PC-9 (cell line): ENCODE measurements at regions not wholly inside any gene's neighbourhood (a gene's known extent, or its start where the extent isn't known, plus 50 kb on each side); places are given as distances from the start of the nearest gene placed in this dataset.

Experiments used
- BruUV-seq: library from RNA; stranded (reverse); fragments of 400-500 nt; replicated peaks from 2 replicates; lab custom pipeline; 2021; lab: Mats Ljungman, UMichigan
- CTCF ChIA-PET: fragments of 300-600 bp; sonication (Branson Sonifier 250); formaldehyde crosslinking; loops from one replicate; lab custom pipeline; 2022; ENCODE audit warnings: antibody characterized with exemption; lab: Charles Lee
- POLR2A ChIA-PET: fragments of 300-600 bp; sonication (Branson Sonifier 250); formaldehyde crosslinking; loops from one replicate; lab custom pipeline; 2022; ENCODE audit warnings: antibody characterized with exemption; ENCODE audit not compliant: unreplicated experiment; lab: Charles Lee
- DNase-seq, 2 experiments: peaks; one replicate each; pipeline versions ENCODE4 v3.0.0 to v3.0.0-alpha.2; 2015 to 2022; ENCODE audit warnings: mixed read lengths in 1 of 2
- H2AFZ ChIP-seq: fragments of 200-600 bp; sonication (generic); 2 replicates; pipeline ENCODE4 v1.8.1; 2017; ENCODE audit warnings: antibody characterized with exemption
- H3F3A ChIP-seq: fragments of 200-600 bp; sonication (generic); 2 replicates; pipeline ENCODE4 v1.8.1; 2017; ENCODE audit warnings: antibody characterized with exemption, mild to moderate bottlenecking, low read depth; ENCODE audit not compliant: insufficient read depth
- H3K27ac ChIP-seq: fragments of 200-600 bp; sonication (generic); 2 replicates; pipeline ENCODE4 v1.6.1; 2016; ENCODE audit warnings: mixed run types
- H3K27me3 ChIP-seq: fragments of 200-600 bp; sonication (generic); 2 replicates; pipeline ENCODE4 v1.6.1; 2016; ENCODE audit warnings: low read depth, mixed run types; ENCODE audit not compliant: insufficient read depth
- H3K36me3 ChIP-seq: fragments of 200-600 bp; sonication (generic); 2 replicates; pipeline ENCODE4 v1.6.1; 2016; ENCODE audit warnings: low read depth, mixed run types
- H3K4me1 ChIP-seq: fragments of 200-600 bp; sonication (generic); replicated peaks from 2 replicates; pipeline ENCODE4 v1.6.1; 2016; ENCODE audit warnings: mixed run types; ENCODE audit not compliant: insufficient read depth
- H3K4me2 ChIP-seq: fragments of 200-600 bp; sonication (generic); 2 replicates; pipeline ENCODE4 v1.6.1; 2017; ENCODE audit warnings: mixed run types
- H3K4me3 ChIP-seq: fragments of 200-600 bp; sonication (generic); 2 replicates; pipeline ENCODE4 v1.6.1; 2016; ENCODE audit warnings: mixed run types
- H3K79me2 ChIP-seq: fragments of 200-600 bp; sonication (generic); 2 replicates; pipeline ENCODE4 v1.6.1; 2017; ENCODE audit warnings: low read depth, mixed run types
- H3K9me2 ChIP-seq: fragments of 200-600 bp; sonication (generic); 2 replicates; pipeline ENCODE4 v1.8.1; 2017; ENCODE audit warnings: mild to moderate bottlenecking; ENCODE audit not compliant: insufficient read depth
- H3K9me3 ChIP-seq: fragments of 200-600 bp; sonication (generic); 2 replicates; pipeline ENCODE4 v1.8.1; 2016; ENCODE audit warnings: low read depth; ENCODE audit not compliant: insufficient read depth
- H4K20me1 ChIP-seq: fragments of 200-600 bp; sonication (generic); 2 replicates; pipeline ENCODE4 v1.8.1; 2017; ENCODE audit not compliant: insufficient read depth
- EZH2 ChIP-seq: fragments of 200-600 bp; sonication (generic); IDR thresholded peaks from 2 replicates; pipeline ENCODE4 v1.8.0; 2017; ENCODE audit warnings: antibody characterized with exemption, low read depth
- intact Hi-C: fragments of 100-400 bp; cut with micrococcal nuclease; formaldehyde crosslinking; loops from one replicate; pipeline ENCODE4 v1.10.0; 2022; ENCODE audit not compliant: unreplicated experiment
- TF ChIP-seq, protein P1 (sequence below): fragments of 200-600 bp; sonication (generic); conservative IDR thresholded peaks from 2 replicates; pipeline ENCODE4 v1.6.1; 2017; ENCODE audit warnings: mixed run types, antibody characterized with exemption, mild to moderate bottlenecking, moderate library complexity

DNA sequence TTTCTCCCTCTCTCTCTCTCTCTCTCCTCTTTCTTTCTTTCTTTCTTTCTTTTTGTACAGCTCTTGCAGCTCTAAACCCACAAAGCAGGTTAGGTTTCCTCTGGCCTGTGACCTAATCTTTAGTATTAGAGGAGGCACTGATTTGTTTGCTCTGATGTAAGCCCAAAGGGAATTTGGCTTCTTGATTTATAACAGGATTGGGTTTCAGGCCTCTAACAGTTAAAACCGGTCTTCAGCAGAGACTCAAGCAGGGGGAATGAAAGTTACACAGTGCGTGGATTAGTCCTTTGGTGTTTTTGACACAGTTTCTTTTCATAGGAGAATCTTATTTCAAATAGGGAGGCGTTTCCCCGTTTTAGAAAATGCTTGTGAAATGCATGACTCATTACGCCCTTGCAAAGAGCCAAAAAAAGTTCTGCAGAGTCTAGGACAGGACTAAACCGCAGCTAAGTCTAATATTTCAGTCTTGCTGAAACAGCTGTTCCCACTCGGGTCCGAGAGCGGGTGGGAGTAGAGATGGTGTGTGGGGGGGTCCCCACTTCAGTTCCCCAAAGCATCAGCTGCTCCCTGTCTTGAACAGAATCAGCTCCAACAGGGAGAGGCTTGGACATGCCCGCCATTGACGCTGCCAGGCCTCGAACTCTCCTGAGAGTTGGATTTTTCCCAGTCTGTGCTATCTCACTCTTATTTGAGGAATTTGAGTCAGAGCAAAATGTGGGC is 296.5 kb upstream of the PITRM1 start:
- Histone ChIP-seq H3K79me2 (no peaks in the 10 kb centered on the region), H3K4me1 (peaks cover 74% of the 10 kb centered on the region), H3K9me2 (no peaks in the 10 kb centered on the region), H2AFZ (no peak overlapping the region), H3K4me3 (peak overlapping the region; percentile 50; the same call in 1 of the 2 replicates), H3K4me2 (peak overlapping the region; percentile 74), H3K27ac (peak overlapping the region; percentile 100), H3K9me3 (no peaks in the 10 kb centered on the region), H3F3A (peaks cover 51% of the 10 kb centered on the region), H3K27me3 (no peaks in the 10 kb centered on the region), H3K36me3 (no peaks in the 10 kb centered on the region), H4K20me1 (no peaks in the 10 kb centered on the region)
- CTCF ChIA-PET = no interaction called here
- intact Hi-C loops = loop anchor here (1.0 to 5.0 kb wide), 9 partner anchors 33 to 1193 kb away; no protein-coding TSS in a partner anchor
- TSS peak; percentile 73 for BruUV-seq
- DNase-seq = peak; percentile 48 to 92
- POLR2A ChIA-PET = interaction anchor here (0.6 to 0.7 kb wide), 4 partner anchors 24 to 156 kb away, joined by 5 to 32 read pairs (median 10); no protein-coding TSS in a partner anchor
- no peak for TF ChIP-seq EZH2
- TF ChIP-seq, protein P1, sequence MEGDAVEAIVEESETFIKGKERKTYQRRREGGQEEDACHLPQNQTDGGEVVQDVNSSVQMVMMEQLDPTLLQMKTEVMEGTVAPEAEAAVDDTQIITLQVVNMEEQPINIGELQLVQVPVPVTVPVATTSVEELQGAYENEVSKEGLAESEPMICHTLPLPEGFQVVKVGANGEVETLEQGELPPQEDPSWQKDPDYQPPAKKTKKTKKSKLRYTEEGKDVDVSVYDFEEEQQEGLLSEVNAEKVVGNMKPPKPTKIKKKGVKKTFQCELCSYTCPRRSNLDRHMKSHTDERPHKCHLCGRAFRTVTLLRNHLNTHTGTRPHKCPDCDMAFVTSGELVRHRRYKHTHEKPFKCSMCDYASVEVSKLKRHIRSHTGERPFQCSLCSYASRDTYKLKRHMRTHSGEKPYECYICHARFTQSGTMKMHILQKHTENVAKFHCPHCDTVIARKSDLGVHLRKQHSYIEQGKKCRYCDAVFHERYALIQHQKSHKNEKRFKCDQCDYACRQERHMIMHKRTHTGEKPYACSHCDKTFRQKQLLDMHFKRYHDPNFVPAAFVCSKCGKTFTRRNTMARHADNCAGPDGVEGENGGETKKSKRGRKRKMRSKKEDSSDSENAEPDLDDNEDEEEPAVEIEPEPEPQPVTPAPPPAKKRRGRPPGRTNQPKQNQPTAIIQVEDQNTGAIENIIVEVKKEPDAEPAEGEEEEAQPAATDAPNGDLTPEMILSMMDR = no peak

DNA sequence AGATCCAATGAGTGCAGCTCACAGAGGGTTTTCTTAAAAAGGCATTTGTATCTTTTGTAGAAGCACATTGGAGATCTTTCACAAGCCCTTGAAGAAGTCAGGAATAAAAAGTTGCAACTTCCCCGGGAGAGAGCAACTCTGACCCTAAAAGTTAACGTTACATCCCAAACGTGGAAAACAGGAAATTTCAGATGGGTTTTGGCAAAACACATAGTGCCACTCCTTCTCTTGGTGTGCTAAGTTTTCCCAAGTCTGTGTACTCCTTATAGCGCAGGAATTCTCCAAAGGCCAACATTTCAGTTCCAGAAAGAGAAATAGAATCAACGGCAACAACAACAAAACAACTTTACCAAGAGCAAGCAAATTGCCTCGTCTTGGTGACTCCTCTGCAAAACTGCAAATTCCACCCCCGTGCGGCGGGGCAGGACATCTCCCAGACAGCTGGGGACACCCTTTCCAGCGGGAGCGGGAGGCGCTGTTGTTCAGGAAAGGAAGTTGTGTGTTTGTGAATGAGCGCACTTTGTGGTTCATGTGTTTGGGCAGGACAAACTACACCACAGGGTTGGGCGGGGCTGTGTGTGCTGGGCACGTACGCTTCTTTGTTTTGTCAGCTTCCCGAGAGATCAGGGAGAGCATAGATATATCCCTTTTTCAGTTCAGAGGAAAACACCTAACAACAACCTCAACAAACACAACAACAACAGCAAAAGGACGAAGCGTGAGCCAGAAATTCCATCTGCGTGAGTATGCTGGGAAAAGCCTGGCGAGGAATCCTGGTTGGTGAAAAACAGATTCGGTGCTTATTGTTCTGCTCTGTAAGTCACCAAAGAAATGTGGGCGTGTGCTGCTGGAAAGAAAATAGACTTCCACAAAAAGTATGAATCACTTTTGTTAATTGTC is 294.7 kb upstream of the PITRM1 start:
- peak overlapping the region; percentile 74 for H3K4me2 ChIP-seq
- H3K9me3 ChIP-seq = no peaks in the 10 kb centered on the region
- no peaks in the 10 kb centered on the region for H3K9me2 ChIP-seq
- ChIA-PET CTCF (no interaction called here), POLR2A (interaction anchor here (0.5 to 0.7 kb wide), 6 partner anchors 155 to 1206 kb away, joined by 3 to 6 read pairs (median 4); no protein-coding TSS in a partner anchor)
- BruUV-seq = TSS peak; percentile 78
- intact Hi-C loops = loop anchor here (1.0 to 5.0 kb wide), 14 partner anchors 27 to 1303 kb away; no protein-coding TSS in a partner anchor
- H3K27ac ChIP-seq = peak overlapping the region; percentile 100
- peaks cover 39% of the 10 kb centered on the region for H3F3A ChIP-seq
- H3K4me3 ChIP-seq = peak overlapping the region; percentile 42; the same call in 1 of the 2 replicates
- peak; percentile 83 to 96 for DNase-seq
- H3K4me1 ChIP-seq = peaks cover 58% of the 10 kb centered on the region
- no peaks in the 10 kb centered on the region for H3K36me3 ChIP-seq
- peak overlapping the region; percentile 65; the same call in 1 of the 2 replicates for H2AFZ ChIP-seq
- TF ChIP-seq EZH2 = no peak
- TF ChIP-seq, protein P1 = peak; percentile 61
- no peaks in the 10 kb centered on the region for H3K27me3 ChIP-seq
- no peaks in the 10 kb centered on the region for H4K20me1 ChIP-seq
- no peaks in the 10 kb centered on the region for H3K79me2 ChIP-seq

DNA sequence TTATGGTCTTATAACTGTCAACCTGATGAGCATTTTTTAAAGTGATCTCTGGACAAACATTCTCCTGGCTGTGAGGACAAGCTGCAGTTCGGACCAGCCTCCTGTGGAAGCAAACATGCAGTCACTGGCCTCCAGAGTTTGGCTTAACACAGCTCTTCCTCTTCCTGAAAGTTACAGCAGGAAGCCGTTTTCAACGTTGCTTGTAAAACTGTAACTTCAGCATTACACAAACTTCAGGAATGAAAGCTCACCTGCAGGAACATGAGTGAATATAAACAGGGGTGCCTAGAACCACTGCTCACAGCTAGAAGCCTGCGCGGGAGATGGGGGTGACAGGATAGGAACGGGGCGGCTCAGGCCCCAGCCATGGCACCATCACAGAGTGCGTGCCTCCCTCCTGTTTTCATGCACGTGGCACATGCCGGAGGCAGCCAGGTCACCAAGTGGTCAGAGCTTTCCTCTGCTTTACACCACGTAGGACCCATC is 292.9 kb upstream of the PITRM1 start:
- Histone ChIP-seq H3K27ac (peak overlapping the region; percentile 35; the same call in 1 of the 2 replicates), H3K4me1 (peaks cover 52% of the 10 kb centered on the region), H3K27me3 (no peaks in the 10 kb centered on the region), H3K79me2 (no peaks in the 10 kb centered on the region), H3K9me2 (no peaks in the 10 kb centered on the region), H3K4me3 (no peak overlapping the region), H3K4me2 (no peak overlapping the region), H4K20me1 (no peaks in the 10 kb centered on the region), H3K36me3 (no peaks in the 10 kb centered on the region), H3F3A (peaks cover 34% of the 10 kb centered on the region), H2AFZ (no peak overlapping the region), H3K9me3 (no peaks in the 10 kb centered on the region)
- POLR2A ChIA-PET = interaction anchor here (0.6 to 0.7 kb wide), 3 partner anchors 14 to 459 kb away, joined by 3 to 4 read pairs (median 4); no protein-coding TSS in a partner anchor
- intact Hi-C loops = loop anchor here (5.0 kb wide), 4 partner anchors 362 to 1197 kb away; no protein-coding TSS in a partner anchor
- BruUV-seq = no TSS peak
- CTCF ChIA-PET = no interaction called here
- no peak for DNase-seq
- no peak for TF ChIP-seq EZH2
- TF ChIP-seq, protein P1 = no peak
